Spleen (tissue), 11 donors: ENCODE measurements at regions not wholly inside any gene's neighbourhood (a gene's known extent, or its start where the extent isn't known, plus 50 kb on each side); places are given as distances from the start of the nearest gene placed in this dataset.

ENCODE experiments used
- DNase-seq: peaks from one replicate; pipeline ENCODE4 v3.0.0-alpha.2; 2020
- H3K27ac ChIP-seq, 8 donors: fragments of 200-600 bp; sonication (generic) in 7 of 8; 1 replicate in 4 of 8; 2 replicates in 4 of 8; pipeline versions ENCODE4 v1.5.0 to v1.8.0; 2016 to 2021; ENCODE audit warnings: inconsistent platforms in 4 of 8, mild to moderate bottlenecking in 4 of 8, moderate library complexity in 1 of 8
- H3K27me3 ChIP-seq, 7 donors: fragments of 200-600 bp; sonication (generic) in 6 of 7; replicated peaks in 1 of 7; 1 replicate in 4 of 7; 2 replicates in 3 of 7; pipeline versions ENCODE4 v1.5.0 to v1.8.0; 2016 to 2021; ENCODE audit warnings: inconsistent platforms in 3 of 7, mild to moderate bottlenecking in 1 of 7
- H3K36me3 ChIP-seq, 6 donors: fragments of 200-600 bp; sonication (generic) in 5 of 6; 1 replicate in 4 of 6; 2 replicates in 2 of 6; pipeline versions ENCODE4 v1.5.0 to v1.8.0; 2016 to 2021; ENCODE audit warnings: inconsistent platforms in 2 of 6
- H3K4me1 ChIP-seq, 6 donors: fragments of 200-600 bp; sonication (generic) in 5 of 6; 1 replicate in 3 of 6; 2 replicates in 3 of 6; pipeline versions ENCODE4 v1.5.0 to v1.8.0; 2016 to 2021; ENCODE audit warnings: inconsistent platforms in 3 of 6
- H3K4me3 ChIP-seq, 8 donors: fragments of 200-600 bp; sonication (generic) in 7 of 8; 1 replicate in 4 of 8; 2 replicates in 4 of 8; pipeline versions ENCODE4 v1.5.0 to v1.8.0; 2016 to 2021; ENCODE audit warnings: inconsistent platforms in 4 of 8, mild to moderate bottlenecking in 4 of 8, moderate library complexity in 2 of 8
- H3K9me3 ChIP-seq, 8 donors: fragments of 200-600 bp; sonication (generic) in 7 of 8; 1 replicate in 4 of 8; 2 replicates in 4 of 8; pipeline versions ENCODE4 v1.5.0 to v1.8.0; 2016 to 2021; ENCODE audit warnings: inconsistent platforms in 4 of 8
- POLR2A ChIP-seq, 3 donors: fragments of 450-650 bp; IDR thresholded peaks; one replicate each; pipeline ENCODE4 v1.5.1; 2017; ENCODE audit warnings: antibody characterized with exemption in 3 of 3, mild to moderate bottlenecking in 1 of 3
- POLR2AphosphoS5 ChIP-seq, 3 donors: sonication (generic); formaldehyde crosslinking; IDR thresholded peaks; one replicate each; pipeline ENCODE4 v1.5.1; 2017; ENCODE audit warnings: antibody characterized with exemption in 3 of 3
- WGBS, 5 donors: extraction: QIAGEN DNeasy Blood & Tissue Kit in 3 of 5; methylation state at CpG; one replicate each; pipeline versions ENCODE4 v1.1.5 to v1.1.7; 2013 to 2018; 5-methylcytosine and 5-hydroxymethylcytosine counted together
- intact Hi-C: fragments of 100-400 bp; cut with DNase I; formaldehyde crosslinking; loops from one replicate; pipeline ENCODE4 v1.15.0; 2023; ENCODE audit warnings: low total_unique reads
- TF ChIP-seq, protein P1 (sequence below), 11 experiments: fragments of 200-600 bp in 7 of 11; fragments of 450-650 bp in 4 of 11; sonication (generic) in 4 of 11; IDR thresholded peaks in 8 of 11; conservative IDR thresholded peaks in 3 of 11; 1 replicate in 7 of 11; 2 replicates in 4 of 11; pipeline versions ENCODE4 v1.4.0 to v1.8.0; 2016 to 2021; ENCODE audit warnings: antibody characterized with exemption in 11 of 11, inconsistent platforms in 4 of 11, mild to moderate bottlenecking in 1 of 11
- donor health status: healthy with polysubstance abuse.
- donor health status: DM: no; HTN: no; CAD: no; lungs with moderate emphysema.
- donor health status: DM: no; HTN: no; CAD: no.
- donor health status: Bipolar disorder and iron deficiency.
- donor health status: healthy.
- donor health status: DM: no; HTN: no; CAD: no.
- donor health status: DM: yes; HTN: yes; CAD: no.

- Histone ChIP-seq H3K27ac (no peak overlapping the region), H3K27me3 (peaks cover 0 to 13% (median 0%) of the 10 kb centered on the region in 7 donors), H3K36me3 (no peaks in the 10 kb centered on the region), H3K4me3 (no peak overlapping the region), H3K4me1 (no peaks in the 10 kb centered on the region), H3K9me3 (no peaks in the 10 kb centered on the region)
- no peak for DNase-seq
- no peak for TF ChIP-seq POLR2AphosphoS5 (IDR thresholded peaks at IDR 0.05)
- WGBS, 5 donors = 61 to 96% (median 86%) methylated on average over 2 of the region's 2 CpGs
- intact Hi-C loops = no loop called here
These were observed 244.7 kb upstream of the GPR26 start for GRCh38 chr10:123421461-123421860.

- TF ChIP-seq POLR2AphosphoS5 (IDR thresholded peaks at IDR 0.05) = no peak
- TF ChIP-seq, protein P1, sequence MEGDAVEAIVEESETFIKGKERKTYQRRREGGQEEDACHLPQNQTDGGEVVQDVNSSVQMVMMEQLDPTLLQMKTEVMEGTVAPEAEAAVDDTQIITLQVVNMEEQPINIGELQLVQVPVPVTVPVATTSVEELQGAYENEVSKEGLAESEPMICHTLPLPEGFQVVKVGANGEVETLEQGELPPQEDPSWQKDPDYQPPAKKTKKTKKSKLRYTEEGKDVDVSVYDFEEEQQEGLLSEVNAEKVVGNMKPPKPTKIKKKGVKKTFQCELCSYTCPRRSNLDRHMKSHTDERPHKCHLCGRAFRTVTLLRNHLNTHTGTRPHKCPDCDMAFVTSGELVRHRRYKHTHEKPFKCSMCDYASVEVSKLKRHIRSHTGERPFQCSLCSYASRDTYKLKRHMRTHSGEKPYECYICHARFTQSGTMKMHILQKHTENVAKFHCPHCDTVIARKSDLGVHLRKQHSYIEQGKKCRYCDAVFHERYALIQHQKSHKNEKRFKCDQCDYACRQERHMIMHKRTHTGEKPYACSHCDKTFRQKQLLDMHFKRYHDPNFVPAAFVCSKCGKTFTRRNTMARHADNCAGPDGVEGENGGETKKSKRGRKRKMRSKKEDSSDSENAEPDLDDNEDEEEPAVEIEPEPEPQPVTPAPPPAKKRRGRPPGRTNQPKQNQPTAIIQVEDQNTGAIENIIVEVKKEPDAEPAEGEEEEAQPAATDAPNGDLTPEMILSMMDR (IDR thresholded peaks at IDR 0.05 in 8 of 11, conservative IDR thresholded peaks at IDR 0.05 in 3 of 11) = no peak
- TF ChIP-seq POLR2A (IDR thresholded peaks at IDR 0.05) = no peak
- no peaks in the 10 kb centered on the region for H3K4me1 ChIP-seq
- H3K27me3 ChIP-seq = peaks cover 0 to 15% (median 0%) of the 10 kb centered on the region in 7 donors
- no peaks in the 10 kb centered on the region for H3K9me3 ChIP-seq
- no peak overlapping the region for H3K4me3 ChIP-seq
- H3K27ac ChIP-seq = no peak overlapping the region
- DNase-seq = no peak
- intact Hi-C loops = no loop called here
- 88 to 92% (median 91%) methylated on average over 5 of the region's 5 CpGs for WGBS, 5 donors
- no peaks in the 10 kb centered on the region for H3K36me3 ChIP-seq
These were observed 243.9 kb upstream of the GPR26 start for GRCh38 chr10:123422261-123422660.

DNA sequence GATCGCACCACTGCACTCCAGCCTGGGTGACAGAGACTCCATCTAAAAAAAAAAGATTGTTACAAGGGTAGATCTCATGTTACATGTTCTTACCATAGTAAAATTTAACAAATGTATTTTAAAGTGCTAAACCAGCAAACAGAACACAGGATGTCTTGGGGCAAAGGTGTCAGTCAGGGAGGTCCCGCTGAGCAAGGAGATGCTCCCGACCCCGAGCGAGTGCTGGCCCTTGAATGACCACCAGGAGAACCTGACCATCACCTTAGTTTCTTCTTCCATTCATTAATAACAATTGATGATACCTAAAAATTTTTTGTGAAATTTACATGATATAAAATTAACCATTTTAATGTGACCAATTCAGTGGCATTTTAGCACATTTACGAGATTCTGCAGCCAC, 241.6 kb upstream of the GPR26 start:
- H3K4me1 ChIP-seq = no peaks in the 10 kb centered on the region
- no peaks in the 10 kb centered on the region for H3K36me3 ChIP-seq
- TF ChIP-seq, protein P1 (IDR thresholded peaks at IDR 0.05 in 8 of 11, conservative IDR thresholded peaks at IDR 0.05 in 3 of 11) = no peak
- no peak for TF ChIP-seq POLR2A (IDR thresholded peaks at IDR 0.05)
- no peak for TF ChIP-seq POLR2AphosphoS5 (IDR thresholded peaks at IDR 0.05)
- no peak for DNase-seq
- no peak overlapping the region for H3K27ac ChIP-seq
- intact Hi-C loops = no loop called here
- peaks cover 0 to 34% (median 0%) of the 10 kb centered on the region in 7 donors for H3K27me3 ChIP-seq
- no peak overlapping the region for H3K4me3 ChIP-seq
- H3K9me3 ChIP-seq = no peaks in the 10 kb centered on the region
- WGBS, 5 donors = 82 to 94% (median 91%) methylated on average over 6 of the region's 6 CpGs

GRCh38 chr10:123425680-123426079, 240.5 kb upstream of the GPR26 start:
- Histone ChIP-seq H3K4me3 (no peak overlapping the region), H3K36me3 (no peaks in the 10 kb centered on the region), H3K27ac (no peak overlapping the region), H3K4me1 (no peaks in the 10 kb centered on the region), H3K9me3 (no peaks in the 10 kb centered on the region), H3K27me3 (peaks cover 0 to 34% (median 0%) of the 10 kb centered on the region in 7 donors)
- DNase-seq = no peak
- 69 to 80% (median 77%) methylated on average over 6 of the region's 6 CpGs for WGBS, 5 donors
- no peak for TF ChIP-seq POLR2A (IDR thresholded peaks at IDR 0.05)
- intact Hi-C loops = no loop called here

DNA sequence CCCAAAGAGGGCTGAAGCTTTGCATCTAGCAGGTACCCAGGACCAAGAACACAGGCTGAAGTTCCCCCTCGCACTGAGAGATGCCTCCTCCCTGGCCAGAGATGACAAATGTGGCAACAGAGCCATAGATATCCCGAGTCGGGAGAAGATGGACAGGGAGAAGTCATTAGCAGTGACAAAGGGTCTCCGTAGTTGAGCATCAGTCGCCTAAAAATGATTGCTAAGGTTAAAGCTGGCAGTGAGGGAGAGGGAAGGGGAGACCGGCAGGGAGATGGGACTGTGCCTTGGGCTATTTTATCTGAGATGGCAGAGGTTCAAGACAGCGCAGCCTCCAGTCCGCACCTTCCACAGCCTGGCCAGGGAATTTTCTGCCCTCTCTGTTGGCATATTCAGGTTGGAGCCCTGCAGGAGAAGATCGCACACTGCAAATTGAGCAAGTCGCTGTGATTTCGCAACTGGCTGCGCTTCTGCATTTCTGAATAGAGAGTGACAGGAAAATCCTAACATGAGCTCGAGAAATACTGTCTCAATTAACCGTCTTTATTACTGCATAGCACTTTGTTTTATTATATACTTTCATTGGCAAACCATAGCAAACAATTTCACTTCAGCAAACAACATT, 238.9 kb upstream of the GPR26 start:
- intact Hi-C loops = no loop called here
- Histone ChIP-seq H3K4me3 (no peak overlapping the region), H3K36me3 (no peaks in the 10 kb centered on the region), H3K27ac (no peak overlapping the region), H3K4me1 (no peaks in the 10 kb centered on the region), H3K27me3 (peaks cover 0 to 34% (median 0%) of the 10 kb centered on the region in 7 donors), H3K9me3 (peaks cover 0 to 4% (median 0%) of the 10 kb centered on the region in 8 donors)
- WGBS, 5 donors = 59 to 69% (median 67%) methylated on average over 14 of the region's 14 CpGs
- no peak for DNase-seq
- no peak for TF ChIP-seq POLR2A (IDR thresholded peaks at IDR 0.05)
